ENCODE measurements at regions not wholly inside any gene's neighbourhood (a gene's known extent, or its start where the extent isn't known, plus 50 kb on each side); places are given as distances from the start of the nearest gene placed in this dataset.

DNA sequence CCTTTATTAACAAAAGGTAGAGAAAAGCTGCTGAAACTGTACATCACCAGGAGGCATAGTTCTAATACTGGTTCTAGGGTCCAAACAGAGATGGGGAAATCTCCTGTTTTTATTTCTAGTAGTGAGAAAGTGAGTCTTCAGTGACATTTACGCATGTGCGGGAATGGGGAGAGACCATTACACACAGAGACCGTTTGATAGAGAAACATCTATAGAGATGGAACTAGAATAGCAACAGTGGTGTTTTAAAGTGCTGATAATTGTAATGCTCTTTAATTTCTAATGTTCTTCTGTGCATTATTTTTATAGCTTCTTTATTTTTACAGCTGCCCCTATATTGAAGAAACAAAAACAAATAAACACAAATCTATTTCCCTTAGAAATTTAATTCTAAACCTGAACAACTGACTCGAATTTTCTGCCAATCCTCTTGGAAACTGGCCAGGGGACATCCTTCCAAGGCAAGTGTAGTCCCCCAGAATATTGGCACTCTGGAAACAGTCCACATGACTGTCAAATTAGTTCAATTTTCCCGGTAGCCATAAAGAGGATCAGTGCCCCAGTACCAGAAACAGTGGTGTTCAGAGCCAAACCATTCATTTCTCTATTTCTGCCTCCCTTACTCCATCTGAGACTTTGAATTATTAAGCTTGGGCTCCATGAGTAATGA lies 260.9 kb downstream of the ICOS start:
- Mint-ChIP-seq H3K4me3 (no peak overlapping the region), H3K36me3 (no peaks in the 10 kb centered on the region), H3K9me3 (no peaks in the 10 kb centered on the region), H3K27me3 (ENCODE audit: low read depth in 2 of 2) (peaks cover 16 to 40% of the 10 kb centered on the region in 2 donors), H3K27ac (no peak overlapping the region), H3K4me1 (no peaks in the 10 kb centered on the region)
- Histone ChIP-seq H3K27me3 (ENCODE audit: control insufficient read depth, insufficient read depth, low read length) (no peaks in the 10 kb centered on the region), H3K27ac (ENCODE audit: low read length) (no peak overlapping the region), H3K9me3 (ENCODE audit: control insufficient read depth, insufficient read depth, low read length) (no peaks in the 10 kb centered on the region), H3K4me1 (ENCODE audit: control insufficient read depth, insufficient read depth, low read length) (no peaks in the 10 kb centered on the region), H3K36me3 (ENCODE audit: control insufficient read depth, insufficient read depth, low read length) (no peaks in the 10 kb centered on the region), H3K4me3 (ENCODE audit: low read length) (no peak overlapping the region)
- intact Hi-C loops (cut with micrococcal nuclease), result no loop called here
- DNase-seq, result no peak
- no peak for ATAC-seq
- WGBS (ENCODE audit: insufficient coverage), result 84% methylated on average over 5 of the region's 5 CpGs
- TF ChIP-seq, protein P1, sequence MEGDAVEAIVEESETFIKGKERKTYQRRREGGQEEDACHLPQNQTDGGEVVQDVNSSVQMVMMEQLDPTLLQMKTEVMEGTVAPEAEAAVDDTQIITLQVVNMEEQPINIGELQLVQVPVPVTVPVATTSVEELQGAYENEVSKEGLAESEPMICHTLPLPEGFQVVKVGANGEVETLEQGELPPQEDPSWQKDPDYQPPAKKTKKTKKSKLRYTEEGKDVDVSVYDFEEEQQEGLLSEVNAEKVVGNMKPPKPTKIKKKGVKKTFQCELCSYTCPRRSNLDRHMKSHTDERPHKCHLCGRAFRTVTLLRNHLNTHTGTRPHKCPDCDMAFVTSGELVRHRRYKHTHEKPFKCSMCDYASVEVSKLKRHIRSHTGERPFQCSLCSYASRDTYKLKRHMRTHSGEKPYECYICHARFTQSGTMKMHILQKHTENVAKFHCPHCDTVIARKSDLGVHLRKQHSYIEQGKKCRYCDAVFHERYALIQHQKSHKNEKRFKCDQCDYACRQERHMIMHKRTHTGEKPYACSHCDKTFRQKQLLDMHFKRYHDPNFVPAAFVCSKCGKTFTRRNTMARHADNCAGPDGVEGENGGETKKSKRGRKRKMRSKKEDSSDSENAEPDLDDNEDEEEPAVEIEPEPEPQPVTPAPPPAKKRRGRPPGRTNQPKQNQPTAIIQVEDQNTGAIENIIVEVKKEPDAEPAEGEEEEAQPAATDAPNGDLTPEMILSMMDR (IDR thresholded peaks at IDR 0.05), result no peak

DNA sequence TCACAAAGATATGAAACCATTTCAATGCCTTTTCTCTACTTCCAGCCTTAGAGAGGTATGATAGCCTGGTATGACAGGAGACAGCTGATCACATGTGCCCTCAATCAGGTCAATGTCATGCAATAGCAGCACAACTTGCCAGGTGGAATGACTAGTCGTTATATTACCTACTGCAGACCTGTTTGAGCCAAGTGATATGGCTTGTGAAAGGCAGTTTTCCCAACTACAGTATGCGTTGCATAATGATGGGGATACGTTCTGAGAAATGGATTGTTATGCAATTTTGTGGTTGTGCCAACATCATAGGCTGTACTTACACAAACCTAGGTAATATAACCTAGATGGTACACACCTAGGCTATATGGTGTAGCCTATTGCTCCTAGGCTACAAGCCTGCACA lies 262.8 kb downstream of the ICOS start:
- Mint-ChIP-seq H3K4me3 (no peak overlapping the region), H3K27me3 (ENCODE audit: low read depth in 2 of 2) (peaks cover 11 to 34% of the 10 kb centered on the region in 2 donors), H3K9me3 (no peaks in the 10 kb centered on the region), H3K27ac (no peak overlapping the region), H3K4me1 (no peaks in the 10 kb centered on the region), H3K36me3 (no peaks in the 10 kb centered on the region)
- Histone ChIP-seq H3K9me3 (ENCODE audit: control insufficient read depth, insufficient read depth, low read length) (no peaks in the 10 kb centered on the region), H3K27ac (ENCODE audit: low read length) (no peak overlapping the region), H3K27me3 (ENCODE audit: control insufficient read depth, insufficient read depth, low read length) (no peaks in the 10 kb centered on the region), H3K4me1 (ENCODE audit: control insufficient read depth, insufficient read depth, low read length) (no peaks in the 10 kb centered on the region), H3K4me3 (ENCODE audit: low read length) (no peak overlapping the region), H3K36me3 (ENCODE audit: control insufficient read depth, insufficient read depth, low read length) (no peaks in the 10 kb centered on the region)
- 89% methylated on average over 3 of the region's 3 CpGs for WGBS (ENCODE audit: insufficient coverage)
- no peak for ATAC-seq
- DNase-seq, result no peak
- TF ChIP-seq, protein P1 (IDR thresholded peaks at IDR 0.05), result no peak
- intact Hi-C loops (cut with micrococcal nuclease), result no loop called here

DNA sequence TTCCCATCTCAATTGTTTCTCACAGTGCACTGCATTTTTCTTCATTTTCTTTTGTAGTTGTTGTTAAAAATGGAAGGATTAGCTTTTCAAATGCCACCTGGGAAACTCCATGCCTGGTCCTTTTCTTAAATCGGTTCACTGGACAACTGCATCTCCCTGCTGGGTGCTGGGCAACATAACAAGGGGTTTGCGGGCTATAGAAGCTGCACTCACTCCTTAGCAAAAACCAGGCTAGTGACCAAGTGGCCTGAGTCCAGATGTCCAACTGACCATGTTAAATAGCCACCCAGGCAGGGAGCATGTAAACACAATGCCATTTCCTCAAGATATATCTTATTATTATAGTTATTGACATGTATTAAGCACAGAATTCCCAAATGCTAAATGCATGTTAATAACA lies 264.9 kb downstream of the ICOS start:
- ATAC-seq, result no peak
- intact Hi-C loops (cut with micrococcal nuclease), result no loop called here
- H3K36me3 ChIP-seq (ENCODE audit: control insufficient read depth, insufficient read depth, low read length), result no peaks in the 10 kb centered on the region
- Mint-ChIP-seq H3K27ac (no peak overlapping the region), H3K9me3 (no peaks in the 10 kb centered on the region), H3K4me1 (no peaks in the 10 kb centered on the region), H3K27me3 (ENCODE audit: low read depth in 2 of 2) (peaks cover 10 to 37% of the 10 kb centered on the region in 2 donors), H3K36me3 (no peaks in the 10 kb centered on the region), H3K4me3 (no peak overlapping the region)
- TF ChIP-seq, protein P1 (IDR thresholded peaks at IDR 0.05), result no peak
- H3K9me3 ChIP-seq (ENCODE audit: control insufficient read depth, insufficient read depth, low read length), result no peaks in the 10 kb centered on the region
- 91% methylated on average over 2 of the region's 2 CpGs for WGBS (ENCODE audit: insufficient coverage)
- DNase-seq, result no peak
- no peaks in the 10 kb centered on the region for H3K4me1 ChIP-seq (ENCODE audit: control insufficient read depth, insufficient read depth, low read length)
- H3K27ac ChIP-seq (ENCODE audit: low read length), result no peak overlapping the region
- H3K27me3 ChIP-seq (ENCODE audit: control insufficient read depth, insufficient read depth, low read length), result peaks cover 2% of the 10 kb centered on the region
- no peak overlapping the region for H3K4me3 ChIP-seq (ENCODE audit: low read length)

DNA sequence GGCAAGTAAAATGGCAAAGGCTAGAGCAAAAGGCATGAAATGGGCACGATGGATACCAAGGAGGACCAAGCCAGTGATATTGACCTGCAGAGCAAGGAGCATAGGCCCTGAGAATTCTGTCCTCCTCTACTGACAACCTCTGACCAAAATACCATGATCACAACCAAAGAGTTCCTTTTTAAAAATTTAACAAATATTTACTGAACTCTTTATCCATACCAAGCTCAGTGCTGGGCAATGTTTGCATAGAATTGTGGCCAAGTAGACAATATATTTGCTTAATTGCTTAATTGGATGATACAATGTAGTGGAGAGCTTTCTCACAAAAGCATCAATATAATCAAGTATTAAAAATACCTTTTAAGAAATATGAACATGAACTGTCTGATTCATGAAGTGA lies 265.7 kb downstream of the ICOS start:
- Mint-ChIP-seq H3K9me3 (no peaks in the 10 kb centered on the region), H3K36me3 (no peaks in the 10 kb centered on the region), H3K27ac (no peak overlapping the region), H3K27me3 (ENCODE audit: low read depth in 2 of 2) (peaks cover 13 to 39% of the 10 kb centered on the region in 2 donors), H3K4me1 (no peaks in the 10 kb centered on the region), H3K4me3 (no peak overlapping the region)
- H3K4me1 ChIP-seq (ENCODE audit: control insufficient read depth, insufficient read depth, low read length), result no peaks in the 10 kb centered on the region
- 86% methylated on average over 1 of the region's 1 CpG for WGBS (ENCODE audit: insufficient coverage)
- no peak for DNase-seq
- H3K4me3 ChIP-seq (ENCODE audit: low read length), result no peak overlapping the region
- H3K27ac ChIP-seq (ENCODE audit: low read length), result no peak overlapping the region
- H3K27me3 ChIP-seq (ENCODE audit: control insufficient read depth, insufficient read depth, low read length), result peaks cover 2% of the 10 kb centered on the region
- H3K36me3 ChIP-seq (ENCODE audit: control insufficient read depth, insufficient read depth, low read length), result no peaks in the 10 kb centered on the region
- no peaks in the 10 kb centered on the region for H3K9me3 ChIP-seq (ENCODE audit: control insufficient read depth, insufficient read depth, low read length)
- TF ChIP-seq, protein P1 (IDR thresholded peaks at IDR 0.05), result no peak
- intact Hi-C loops (cut with micrococcal nuclease), result no loop called here
- ATAC-seq, result no peak
